Lung (tissue), 11 donors: ENCODE measurements at regions not wholly inside any gene's neighbourhood (a gene's known extent, or its start where the extent isn't known, plus 50 kb on each side); places are given as distances from the start of the nearest gene placed in this dataset.

Source experiments
- ATAC-seq: fragments of 200-7000 bp; cut with Tn5 transposase; one replicate; pipeline ENCODE4 v1.9.1; 2020; ENCODE audit warnings: moderate number of reproducible peaks; ENCODE audit not compliant: insufficient read depth, low FRiP score
- DNase-seq, 3 donors: peaks; one replicate each; pipeline ENCODE4 v3.0.0-alpha.2; 2013 to 2017
- H3K27ac ChIP-seq, 2 donors: one replicate each; pipeline ENCODE4 v1.5.1; 2013; ENCODE audit warnings: mild to moderate bottlenecking in 2 of 2, moderate library complexity in 2 of 2, control low read depth in 1 of 2, inconsistent platforms in 1 of 2, low read depth in 1 of 2, low read length in 1 of 2
- H3K27me3 ChIP-seq, 3 donors: one replicate each; pipeline ENCODE4 v1.5.1; 2013; ENCODE audit warnings: low read length in 2 of 3; ENCODE audit not compliant: control insufficient read depth in 3 of 3, insufficient read depth in 3 of 3
- H3K36me3 ChIP-seq, 4 donors: one replicate each; pipeline ENCODE4 v1.5.1; 2013; ENCODE audit warnings: low read length in 4 of 4, mild to moderate bottlenecking in 1 of 4, moderate library complexity in 1 of 4; ENCODE audit not compliant: control insufficient read depth in 4 of 4, insufficient read depth in 4 of 4
- H3K4me1 ChIP-seq, 5 donors: one replicate each; pipeline ENCODE4 v1.5.1; 2013; ENCODE audit warnings: low read length in 5 of 5, mild to moderate bottlenecking in 2 of 5, moderate library complexity in 1 of 5; ENCODE audit not compliant: control insufficient read depth in 5 of 5, insufficient read depth in 5 of 5
- H3K4me3 ChIP-seq: one replicate; pipeline ENCODE4 v1.5.1; 2013; ENCODE audit warnings: mild to moderate bottlenecking, control low read depth, moderate library complexity
- H3K9ac ChIP-seq, 2 donors: one replicate each; pipeline ENCODE4 v1.5.1; 2013; ENCODE audit warnings: low read length in 2 of 2, control low read depth in 1 of 2; ENCODE audit not compliant: insufficient read depth in 1 of 2
- H3K9me3 ChIP-seq, 4 donors: one replicate each; pipeline ENCODE4 v1.5.1; 2013; ENCODE audit warnings: low read length in 3 of 4, mild to moderate bottlenecking in 1 of 4, moderate library complexity in 1 of 4; ENCODE audit not compliant: control insufficient read depth in 4 of 4, insufficient read depth in 3 of 4
- WGBS, 2 donors: extraction: QIAGEN DNeasy Blood & Tissue Kit; methylation state at CpG; one replicate each; pipeline ENCODE4 v1.1.7; 2013; 5-methylcytosine and 5-hydroxymethylcytosine counted together
- TF ChIP-seq, protein P1 (sequence below): IDR thresholded peaks from 2 replicates; pipeline ENCODE4 v1.5.1; 2012; ENCODE audit warnings: mild to moderate bottlenecking; ENCODE audit errors: control extremely low read depth, extremely low read depth
- donor health status: control.
- donor health status: control.
- donor health status: Bipolar disorder and iron deficiency.
- donor health status: healthy.
- donor health status: DM: yes; HTN: yes; CAD: no.

DNA sequence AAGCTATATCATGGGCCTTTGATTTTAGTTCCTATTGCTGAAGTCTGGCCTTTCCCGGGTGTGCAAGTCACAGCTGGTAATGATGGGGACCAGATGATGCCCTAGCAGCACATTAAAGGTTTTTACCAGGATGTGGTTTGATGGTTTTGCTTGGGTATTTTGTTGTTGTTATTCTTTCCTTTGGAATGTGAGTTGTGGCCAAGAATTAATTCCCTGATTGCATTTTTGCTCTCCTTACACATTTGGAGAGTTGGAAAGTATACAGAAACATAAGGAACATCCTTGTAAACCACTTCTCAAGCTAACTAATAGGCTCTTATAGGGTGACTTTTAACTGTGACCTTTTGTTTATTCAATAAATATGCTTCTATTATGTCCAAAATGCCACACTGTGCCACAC, 154.1 kb upstream of the MMADHC start:
- DNase-seq = peak; percentile 30 to 61 (median 53)
- 37 to 64% methylated on average over 1 of the region's 1 CpG for WGBS, 2 donors

DNA sequence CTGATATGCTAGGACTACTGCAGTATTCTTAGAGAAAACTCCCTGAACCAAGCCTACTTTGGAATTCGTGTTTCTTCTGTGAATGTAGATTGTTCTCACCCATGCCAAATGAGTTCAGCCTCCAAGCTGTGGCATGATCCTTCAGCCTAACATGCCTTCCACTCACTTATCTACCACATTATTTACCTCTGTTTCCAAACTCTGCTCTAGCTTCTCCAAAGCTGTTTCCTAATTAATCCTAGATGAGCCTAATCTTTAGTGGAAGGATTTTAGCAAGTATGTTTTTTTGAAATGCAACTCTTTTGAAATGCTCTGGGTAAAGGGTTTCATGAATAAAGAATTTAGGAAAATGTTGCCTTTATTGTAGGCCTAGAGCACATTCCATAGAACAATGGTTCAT, 152.9 kb upstream of the MMADHC start:
- Histone ChIP-seq H3K27me3 (no peaks in the 10 kb centered on the region), H3K4me3 (no peak overlapping the region), H3K4me1 (peaks cover 0 to 28% (median 0%) of the 10 kb centered on the region in 5 donors), H3K36me3 (no peaks in the 10 kb centered on the region), H3K9me3 (peaks cover 0 to 4% (median under 1%) of the 10 kb centered on the region in 4 donors), H3K9ac (no peak overlapping the region), H3K27ac (no peak overlapping the region)
- TF ChIP-seq, protein P1, sequence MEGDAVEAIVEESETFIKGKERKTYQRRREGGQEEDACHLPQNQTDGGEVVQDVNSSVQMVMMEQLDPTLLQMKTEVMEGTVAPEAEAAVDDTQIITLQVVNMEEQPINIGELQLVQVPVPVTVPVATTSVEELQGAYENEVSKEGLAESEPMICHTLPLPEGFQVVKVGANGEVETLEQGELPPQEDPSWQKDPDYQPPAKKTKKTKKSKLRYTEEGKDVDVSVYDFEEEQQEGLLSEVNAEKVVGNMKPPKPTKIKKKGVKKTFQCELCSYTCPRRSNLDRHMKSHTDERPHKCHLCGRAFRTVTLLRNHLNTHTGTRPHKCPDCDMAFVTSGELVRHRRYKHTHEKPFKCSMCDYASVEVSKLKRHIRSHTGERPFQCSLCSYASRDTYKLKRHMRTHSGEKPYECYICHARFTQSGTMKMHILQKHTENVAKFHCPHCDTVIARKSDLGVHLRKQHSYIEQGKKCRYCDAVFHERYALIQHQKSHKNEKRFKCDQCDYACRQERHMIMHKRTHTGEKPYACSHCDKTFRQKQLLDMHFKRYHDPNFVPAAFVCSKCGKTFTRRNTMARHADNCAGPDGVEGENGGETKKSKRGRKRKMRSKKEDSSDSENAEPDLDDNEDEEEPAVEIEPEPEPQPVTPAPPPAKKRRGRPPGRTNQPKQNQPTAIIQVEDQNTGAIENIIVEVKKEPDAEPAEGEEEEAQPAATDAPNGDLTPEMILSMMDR = no peak
- WGBS, 2 donors = 87% methylated on average over 1 of the region's 1 CpG
- DNase-seq (no peak), ATAC-seq (no peak)

More for the DNA sequence above, 154.1 kb upstream of the MMADHC start:
- TF ChIP-seq, protein P1 = no peak
- Histone ChIP-seq H3K27ac (no peak overlapping the region), H3K9me3 (peaks cover 0 to 1% (median 0%) of the 10 kb centered on the region in 4 donors), H3K4me1 (peaks cover 0 to 36% (median 0%) of the 10 kb centered on the region in 5 donors), H3K27me3 (no peaks in the 10 kb centered on the region), H3K9ac (no peak overlapping the region), H3K4me3 (no peak overlapping the region), H3K36me3 (no peaks in the 10 kb centered on the region)
- ATAC-seq = no peak

DNA sequence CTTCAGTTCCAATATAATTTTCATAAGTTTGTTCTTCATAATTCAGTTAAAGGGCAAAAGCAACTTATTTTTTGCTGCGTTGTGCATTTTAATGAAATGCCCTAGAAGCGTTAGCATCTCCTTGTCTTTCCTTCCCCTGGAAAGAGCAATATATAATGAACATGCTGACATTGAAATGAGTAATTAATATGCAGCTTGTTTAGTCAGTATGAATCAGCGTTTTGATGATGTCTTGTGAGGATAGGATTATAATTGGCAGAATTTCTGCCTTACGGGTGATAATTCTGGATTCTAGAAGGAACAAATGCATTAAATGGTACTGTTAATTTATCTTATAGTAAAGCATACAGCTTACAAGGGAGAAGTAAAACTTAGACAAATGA, 152.3 kb upstream of the MMADHC start:
- Histone ChIP-seq H3K36me3 (no peaks in the 10 kb centered on the region), H3K9me3 (peaks cover 0 to 4% (median under 1%) of the 10 kb centered on the region in 4 donors), H3K4me3 (no peak overlapping the region), H3K9ac (no peak overlapping the region), H3K27me3 (no peaks in the 10 kb centered on the region), H3K4me1 (peaks cover 0 to 28% (median 4%) of the 10 kb centered on the region in 5 donors), H3K27ac (no peak overlapping the region)
- TF ChIP-seq, protein P1 = no peak
- 91 to 93% methylated on average over 4 of the region's 4 CpGs for WGBS, 2 donors
- ATAC-seq (no peak), DNase-seq (no peak)

DNA sequence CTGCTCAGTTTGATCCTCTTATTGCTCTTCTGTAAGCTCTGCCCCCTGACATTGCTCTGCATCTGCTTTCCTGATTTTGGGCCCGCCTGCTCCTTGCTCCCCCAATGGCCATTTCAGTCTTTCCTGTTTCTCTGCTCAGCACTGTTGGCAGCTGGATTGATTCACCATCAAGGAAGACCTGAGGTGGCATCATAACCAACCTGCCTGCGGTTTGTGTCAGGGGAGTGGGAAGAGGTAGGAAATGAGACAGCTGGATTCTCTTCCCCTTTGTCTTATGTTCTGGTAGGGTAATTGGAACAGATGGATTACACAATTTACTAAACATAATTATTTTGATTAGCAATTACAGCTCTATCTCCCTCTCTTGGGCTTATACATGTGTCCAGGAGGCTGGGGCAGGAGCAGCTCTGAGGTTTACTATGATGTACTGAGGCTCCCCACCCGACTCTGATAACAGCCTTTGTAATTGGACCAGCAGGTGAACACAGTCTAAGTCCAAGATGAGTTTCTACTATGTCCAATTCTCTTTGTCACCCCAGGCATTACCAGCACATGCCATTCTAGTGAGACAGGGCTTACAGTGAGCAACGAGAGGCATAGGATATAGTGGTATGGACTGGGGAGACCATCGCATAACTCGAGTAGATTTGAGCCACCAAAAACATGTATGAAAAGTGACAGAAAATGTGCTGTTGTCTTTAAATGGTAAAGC, 151.8 kb upstream of the MMADHC start:
- 92 to 93% methylated on average over 6 of the region's 6 CpGs for WGBS, 2 donors
- peaks cover 0 to 4% (median under 1%) of the 10 kb centered on the region in 4 donors for H3K9me3 ChIP-seq
- H3K27me3 ChIP-seq = no peaks in the 10 kb centered on the region
- ATAC-seq = no peak
- TF ChIP-seq, protein P1 = no peak
- H3K4me1 ChIP-seq = peaks cover 0 to 27% (median 7%) of the 10 kb centered on the region in 5 donors
- no peak overlapping the region for H3K4me3 ChIP-seq
- H3K36me3 ChIP-seq = no peaks in the 10 kb centered on the region
- H3K27ac ChIP-seq = no peak overlapping the region
- H3K9ac ChIP-seq = no peak overlapping the region
- DNase-seq = no peak
